GM12873 (cell line): ENCODE measurements at regions not wholly inside any gene's neighbourhood (a gene's known extent, or its start where the extent isn't known, plus 50 kb on each side); places are given as distances from the start of the nearest gene placed in this dataset.

ENCODE experiments used
- CTCF ChIP-seq: IDR thresholded peaks from 2 replicates; pipeline ENCODE4 v1.5.1; 2012; ENCODE audit warnings: low read depth, mild to moderate bottlenecking, moderate library complexity, low read length, control low read depth; ENCODE audit not compliant: insufficient read depth; ENCODE audit errors: missing control alignments

DNA sequence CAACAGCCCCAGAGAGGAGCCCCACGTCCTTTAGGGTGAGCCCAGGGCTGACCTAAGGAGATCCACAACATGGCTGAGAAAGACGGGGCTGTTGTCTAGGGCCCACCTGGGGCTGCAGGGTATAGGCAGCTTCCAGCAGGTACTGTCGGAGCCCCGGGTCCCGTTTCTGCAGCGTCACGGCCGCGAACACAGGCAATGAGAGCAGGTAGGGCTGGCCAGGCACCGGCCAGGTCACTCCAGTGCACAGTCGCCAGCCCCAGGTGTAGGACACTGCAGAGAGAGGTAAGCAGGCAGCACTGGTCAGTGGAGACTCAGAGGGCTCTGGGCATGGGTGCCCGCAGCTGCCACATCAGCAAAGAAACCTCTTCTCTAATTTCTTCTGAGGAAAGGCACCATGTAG lies 115.2 kb downstream of the LITAF start:
- TF ChIP-seq CTCF: no peak

GRCh38 chr16:11472410-11472809 lies 114.3 kb downstream of the LITAF start:
- TF ChIP-seq CTCF: no peak

DNA sequence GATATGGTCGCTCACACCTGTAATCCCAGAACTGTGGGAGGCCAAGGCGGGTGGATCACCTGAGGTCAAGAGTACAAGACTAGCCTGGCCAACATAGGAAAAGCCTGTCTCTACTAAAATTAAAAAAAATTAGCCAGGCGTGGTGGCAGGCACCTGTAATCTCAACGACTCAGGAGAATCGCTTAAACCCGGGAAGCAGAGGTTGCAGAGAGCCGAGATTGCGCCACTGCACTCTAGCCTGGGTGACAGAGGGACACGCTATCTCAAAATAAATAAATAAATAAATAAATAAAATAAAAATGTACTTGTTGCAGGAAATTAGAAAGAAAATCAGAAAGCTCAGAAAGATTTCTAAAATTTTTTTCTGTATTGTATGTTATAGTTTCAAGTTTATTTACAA lies 113.9 kb downstream of the LITAF start:
- no peak for TF ChIP-seq CTCF

DNA sequence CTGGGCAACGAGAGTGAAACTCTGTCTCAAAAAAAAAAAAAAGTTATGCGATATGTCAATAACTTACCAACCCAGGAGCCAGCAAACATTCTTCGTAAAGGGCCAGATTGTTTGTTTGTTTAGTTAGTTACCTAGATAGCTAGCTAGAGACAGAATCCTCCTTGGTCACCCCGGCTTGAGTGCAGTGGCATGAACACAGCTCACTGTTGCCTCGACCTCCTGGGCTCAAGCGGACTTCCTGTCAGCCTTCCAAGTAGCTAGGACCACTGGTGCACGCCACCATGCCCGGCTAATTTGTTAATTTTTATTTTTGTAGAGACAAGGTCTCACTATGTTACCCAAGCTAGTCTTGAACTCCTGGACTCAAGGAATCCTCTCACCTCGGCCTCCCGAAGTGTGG lies 113.0 kb downstream of the LITAF start:
- no peak for TF ChIP-seq CTCF

DNA sequence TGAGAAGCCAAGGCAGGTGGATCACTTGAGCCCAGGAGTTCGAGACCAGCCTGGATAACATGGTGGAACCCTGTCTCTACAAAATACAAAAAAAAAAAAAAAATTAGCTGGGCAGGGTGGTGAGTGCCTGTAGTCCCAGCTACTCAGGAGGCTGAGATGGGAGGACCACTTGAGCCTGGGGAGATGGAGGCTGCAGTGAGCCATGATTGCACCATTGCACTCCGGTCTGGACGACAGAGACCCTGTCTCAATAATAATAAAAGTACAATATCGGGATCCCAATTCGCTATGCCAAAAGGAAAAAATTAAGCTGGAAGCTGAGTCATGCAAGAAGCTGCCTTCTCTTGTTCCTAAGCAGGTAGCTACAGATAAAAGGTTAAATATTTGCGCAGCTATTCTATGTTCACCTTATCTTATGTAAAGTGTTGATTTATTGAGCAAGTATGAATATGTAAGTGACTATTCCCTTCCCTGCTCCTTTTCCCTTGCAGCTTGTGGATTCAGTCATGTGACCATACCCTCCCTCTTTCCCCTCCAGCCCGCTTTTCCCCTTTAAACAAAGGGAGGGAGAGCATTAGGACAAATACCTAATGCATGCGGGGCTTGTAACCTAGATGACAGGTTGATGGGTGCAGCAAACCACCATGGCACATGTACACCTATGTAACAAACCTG lies 112.0 kb downstream of the LITAF start:
- TF ChIP-seq CTCF: no peak

DNA sequence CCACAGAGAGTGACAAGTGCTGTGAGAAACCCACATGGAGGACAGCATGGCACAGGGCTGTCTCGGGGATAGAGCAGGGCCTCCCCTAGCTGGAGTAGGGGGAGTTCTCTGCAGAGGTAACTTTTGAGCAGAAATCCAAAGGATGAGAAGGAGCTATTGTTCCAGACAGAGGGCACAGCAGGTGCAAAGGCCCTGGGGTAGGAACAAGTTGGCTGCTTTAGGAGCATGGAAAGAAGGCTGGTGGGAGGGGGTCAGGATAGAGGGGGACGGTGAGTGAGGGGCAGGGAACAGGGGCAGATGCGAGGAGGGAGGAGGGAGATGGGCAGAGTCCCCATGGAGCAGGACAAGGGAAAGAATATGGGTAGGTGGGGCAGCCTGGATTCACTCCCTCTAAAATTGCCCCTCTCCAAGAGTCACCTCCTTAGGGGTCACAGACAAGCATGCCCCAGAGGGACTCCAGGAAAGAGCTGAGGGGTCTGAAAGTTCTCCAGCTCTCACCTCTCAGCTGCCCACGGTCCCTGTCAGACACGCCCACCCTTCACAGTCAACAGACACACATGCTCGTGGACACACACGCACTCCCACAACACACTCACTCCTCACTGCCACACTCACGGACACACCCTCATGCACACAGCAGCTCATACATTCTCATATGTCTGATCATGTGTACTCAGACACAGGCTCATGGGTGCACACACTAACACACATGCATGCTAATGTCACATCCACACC lies 110.7 kb downstream of the LITAF start:
- TF ChIP-seq CTCF: no peak

DNA sequence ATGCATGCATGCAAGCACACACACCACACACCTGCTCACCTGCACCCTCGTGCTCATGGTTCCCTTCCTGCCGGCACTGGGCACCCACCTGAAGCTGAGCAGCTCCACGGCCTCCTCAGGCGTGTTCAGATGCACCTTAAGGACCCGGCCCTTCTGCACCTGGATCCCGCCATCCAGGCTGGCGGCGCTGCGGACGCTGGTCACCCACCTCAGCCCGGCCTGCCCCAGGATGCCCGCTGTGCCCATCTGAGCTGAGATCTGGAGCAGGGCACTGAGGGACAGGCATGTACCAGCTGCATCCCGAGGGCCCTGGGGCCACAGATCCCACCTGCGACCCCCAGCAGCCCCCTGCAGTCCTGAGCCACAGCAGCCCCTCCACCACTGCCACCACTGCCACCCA lies 110.0 kb downstream of the LITAF start:
- no peak for TF ChIP-seq CTCF
